ENCODE measurements at regions not wholly inside any gene's neighbourhood (a gene's known extent, or its start where the extent isn't known, plus 50 kb on each side); places are given as distances from the start of the nearest gene placed in this dataset.

DNA sequence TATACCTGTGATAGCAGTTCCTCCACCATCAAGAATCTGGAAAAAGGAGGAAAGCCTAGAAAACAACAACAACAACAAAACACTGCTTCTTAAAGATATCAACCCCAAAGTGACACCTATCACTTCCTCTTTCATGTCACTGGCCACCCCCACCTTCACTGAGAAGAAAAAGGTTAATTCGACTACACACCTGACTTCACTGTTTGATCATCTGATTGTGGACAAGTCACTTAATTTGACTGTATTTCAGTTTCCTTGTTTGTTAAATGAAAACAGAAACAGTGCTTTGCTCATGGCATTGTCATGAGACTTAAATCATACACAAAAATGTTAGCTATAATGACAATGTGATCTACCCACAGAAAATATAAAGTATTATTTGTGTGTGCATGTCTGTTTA is 280.6 kb upstream of the SULF2 start (continued):
- TF ChIP-seq BRCA1 (CRISPR knock-in tag; IDR thresholded peaks at IDR 0.05) (no peak), ZFP82 (CRISPR knock-in tag; IDR thresholded peaks at IDR 0.05; ENCODE audit: borderline replicate concordance) (no peak), ZMYM3 (CRISPR knock-in tag; IDR thresholded peaks at IDR 0.05) (no peak), SIX4 (CRISPR knock-in tag; IDR thresholded peaks at IDR 0.05) (no peak), PTBP1 (IDR thresholded peaks at IDR 0.05; ENCODE audit: low read depth, low read length, poor library complexity, severe bottlenecking) (no peak), ISL2 (CRISPR knock-in tag; IDR thresholded peaks at IDR 0.05) (no peak), ATF1 (CRISPR knock-in tag; IDR thresholded peaks at IDR 0.05) (no peak), ZNF124 (CRISPR knock-in tag; IDR thresholded peaks at IDR 0.05) (no peak), FOXC1 (CRISPR knock-in tag; IDR thresholded peaks at IDR 0.05; ENCODE audit: borderline replicate concordance) (no peak), ZBTB7A (CRISPR knock-in tag; IDR thresholded peaks at IDR 0.05) (no peak), ZNF780A (CRISPR knock-in tag; IDR thresholded peaks at IDR 0.05) (no peak), ATF7 (IDR thresholded peaks at IDR 0.05) (no peak), ATF7 (CRISPR knock-in tag; IDR thresholded peaks at IDR 0.05) (no peak)
- TF ChIP-seq, protein P1, sequence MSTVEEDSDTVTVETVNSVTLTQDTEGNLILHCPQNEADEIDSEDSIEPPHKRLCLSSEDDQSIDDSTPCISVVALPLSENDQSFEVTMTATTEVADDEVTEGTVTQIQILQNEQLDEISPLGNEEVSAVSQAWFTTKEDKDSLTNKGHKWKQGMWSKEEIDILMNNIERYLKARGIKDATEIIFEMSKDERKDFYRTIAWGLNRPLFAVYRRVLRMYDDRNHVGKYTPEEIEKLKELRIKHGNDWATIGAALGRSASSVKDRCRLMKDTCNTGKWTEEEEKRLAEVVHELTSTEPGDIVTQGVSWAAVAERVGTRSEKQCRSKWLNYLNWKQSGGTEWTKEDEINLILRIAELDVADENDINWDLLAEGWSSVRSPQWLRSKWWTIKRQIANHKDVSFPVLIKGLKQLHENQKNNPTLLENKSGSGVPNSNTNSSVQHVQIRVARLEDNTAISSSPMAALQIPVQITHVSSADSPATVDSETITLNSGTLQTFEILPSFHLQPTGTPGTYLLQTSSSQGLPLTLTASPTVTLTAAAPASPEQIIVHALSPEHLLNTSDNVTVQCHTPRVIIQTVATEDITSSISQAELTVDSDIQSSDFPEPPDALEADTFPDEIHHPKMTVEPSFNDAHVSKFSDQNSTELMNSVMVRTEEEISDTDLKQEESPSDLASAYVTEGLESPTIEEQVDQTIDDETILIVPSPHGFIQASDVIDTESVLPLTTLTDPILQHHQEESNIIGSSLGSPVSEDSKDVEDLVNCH (CRISPR knock-in tag; IDR thresholded peaks at IDR 0.05) = no peak
- TF ChIP-seq, protein P2, sequence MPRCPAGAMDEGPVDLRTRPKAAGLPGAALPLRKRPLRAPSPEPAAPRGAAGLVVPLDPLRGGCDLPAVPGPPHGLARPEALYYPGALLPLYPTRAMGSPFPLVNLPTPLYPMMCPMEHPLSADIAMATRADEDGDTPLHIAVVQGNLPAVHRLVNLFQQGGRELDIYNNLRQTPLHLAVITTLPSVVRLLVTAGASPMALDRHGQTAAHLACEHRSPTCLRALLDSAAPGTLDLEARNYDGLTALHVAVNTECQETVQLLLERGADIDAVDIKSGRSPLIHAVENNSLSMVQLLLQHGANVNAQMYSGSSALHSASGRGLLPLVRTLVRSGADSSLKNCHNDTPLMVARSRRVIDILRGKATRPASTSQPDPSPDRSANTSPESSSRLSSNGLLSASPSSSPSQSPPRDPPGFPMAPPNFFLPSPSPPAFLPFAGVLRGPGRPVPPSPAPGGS (CRISPR knock-in tag; IDR thresholded peaks at IDR 0.05) = no peak
